Endodermal cell (in vitro differentiated cells): ENCODE measurements at regions not wholly inside any gene's neighbourhood (a gene's known extent, or its start where the extent isn't known, plus 50 kb on each side); places are given as distances from the start of the nearest gene placed in this dataset.

Experiments
- DNase-seq: peaks from one replicate; pipeline ENCODE4 v3.0.0-alpha.2; 2017
- H3K27ac ChIP-seq: 2 replicates; pipeline ENCODE4 v1.5.1; 2013; ENCODE audit warnings: mild to moderate bottlenecking, low read depth, low read length, moderate library complexity
- H3K27me3 ChIP-seq: 2 replicates; pipeline ENCODE4 v1.6.1; 2013; ENCODE audit warnings: mild to moderate bottlenecking, low read length, moderate library complexity; ENCODE audit not compliant: insufficient read depth, control insufficient read depth, poor library complexity, severe bottlenecking
- H3K36me3 ChIP-seq: 2 replicates; pipeline ENCODE4 v1.7.0; 2013; ENCODE audit warnings: mild to moderate bottlenecking, low read length, moderate library complexity; ENCODE audit not compliant: control insufficient read depth, insufficient read depth
- H3K4me1 ChIP-seq: one replicate; pipeline ENCODE4 v1.7.0; 2013; ENCODE audit warnings: low read length; ENCODE audit not compliant: control insufficient read depth, insufficient read depth
- H3K4me3 ChIP-seq: 2 replicates; pipeline ENCODE4 v1.5.1; 2013; ENCODE audit warnings: mild to moderate bottlenecking, low read length, moderate library complexity
- H3K9ac ChIP-seq: 2 replicates; pipeline ENCODE4 v1.6.1; 2013; ENCODE audit warnings: mild to moderate bottlenecking, low read length, moderate library complexity; ENCODE audit not compliant: poor library complexity, severe bottlenecking; ENCODE audit errors: extremely low read depth
- H3K9me3 ChIP-seq: 2 replicates; pipeline ENCODE4 v1.6.1; 2013; ENCODE audit warnings: mild to moderate bottlenecking, low read length, moderate library complexity; ENCODE audit not compliant: control insufficient read depth
- H3K27ac Mint-ChIP-seq: 2 replicates; pipeline ENCODE4 v1.8.0; 2020; ENCODE audit warnings: mixed read lengths
- H3K27me3 Mint-ChIP-seq: 2 replicates; pipeline ENCODE4 v1.8.0; 2021; ENCODE audit warnings: mild to moderate bottlenecking, mixed read lengths; ENCODE audit not compliant: insufficient read depth
- H3K36me3 Mint-ChIP-seq: 2 replicates; pipeline ENCODE4 v1.8.0; 2020; ENCODE audit warnings: low read depth, mixed read lengths
- H3K4me1 Mint-ChIP-seq: 2 replicates; pipeline ENCODE4 v1.8.0; 2020; ENCODE audit warnings: mixed read lengths
- H3K4me3 Mint-ChIP-seq: 2 replicates; pipeline ENCODE4 v1.8.0; 2020; ENCODE audit warnings: mild to moderate bottlenecking, moderate library complexity, mixed read lengths
- H3K9me3 Mint-ChIP-seq: 2 replicates; pipeline ENCODE4 v1.8.0; 2020; ENCODE audit warnings: mild to moderate bottlenecking, mixed read lengths
- WGBS, 2 experiments: methylation state at CpG; one replicate each; pipeline versions ENCODE4 v1.1.5 to v1.1.7; 2013; ENCODE audit warnings: missing lambda C conversion rate in 2 of 2, mixed read lengths in 1 of 2; ENCODE audit not compliant: insufficient coverage in 1 of 2, insufficient read length in 1 of 2; 5-methylcytosine and 5-hydroxymethylcytosine counted together
- TF ChIP-seq, protein P1 (sequence below): fragments of 200-600 bp; sonication (generic); conservative IDR thresholded peaks from 2 replicates; pipeline ENCODE4 v1.5.0; 2021; ENCODE audit warnings: antibody characterized with exemption, mild to moderate bottlenecking

GRCh38 chr14:45998554-45998953, 653.0 kb downstream of the RPL10L start:
- Mint-ChIP-seq H3K27me3 (no peaks in the 10 kb centered on the region), H3K9me3 (no peaks in the 10 kb centered on the region), H3K36me3 (no peaks in the 10 kb centered on the region), H3K4me1 (no peaks in the 10 kb centered on the region), H3K4me3 (no peak overlapping the region), H3K27ac (no peak overlapping the region)
- TF ChIP-seq, protein P1, sequence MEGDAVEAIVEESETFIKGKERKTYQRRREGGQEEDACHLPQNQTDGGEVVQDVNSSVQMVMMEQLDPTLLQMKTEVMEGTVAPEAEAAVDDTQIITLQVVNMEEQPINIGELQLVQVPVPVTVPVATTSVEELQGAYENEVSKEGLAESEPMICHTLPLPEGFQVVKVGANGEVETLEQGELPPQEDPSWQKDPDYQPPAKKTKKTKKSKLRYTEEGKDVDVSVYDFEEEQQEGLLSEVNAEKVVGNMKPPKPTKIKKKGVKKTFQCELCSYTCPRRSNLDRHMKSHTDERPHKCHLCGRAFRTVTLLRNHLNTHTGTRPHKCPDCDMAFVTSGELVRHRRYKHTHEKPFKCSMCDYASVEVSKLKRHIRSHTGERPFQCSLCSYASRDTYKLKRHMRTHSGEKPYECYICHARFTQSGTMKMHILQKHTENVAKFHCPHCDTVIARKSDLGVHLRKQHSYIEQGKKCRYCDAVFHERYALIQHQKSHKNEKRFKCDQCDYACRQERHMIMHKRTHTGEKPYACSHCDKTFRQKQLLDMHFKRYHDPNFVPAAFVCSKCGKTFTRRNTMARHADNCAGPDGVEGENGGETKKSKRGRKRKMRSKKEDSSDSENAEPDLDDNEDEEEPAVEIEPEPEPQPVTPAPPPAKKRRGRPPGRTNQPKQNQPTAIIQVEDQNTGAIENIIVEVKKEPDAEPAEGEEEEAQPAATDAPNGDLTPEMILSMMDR = no peak
- WGBS, 2 experiments = 91 to 100% methylated on average over 2 of the region's 2 CpGs
- no peak overlapping the region for H3K9ac ChIP-seq
- no peaks in the 10 kb centered on the region for H3K9me3 ChIP-seq
- no peaks in the 10 kb centered on the region for H3K4me1 ChIP-seq
- H3K27ac ChIP-seq = no peak overlapping the region
- no peak for DNase-seq
- no peak overlapping the region for H3K4me3 ChIP-seq
- no peaks in the 10 kb centered on the region for H3K27me3 ChIP-seq
- no peaks in the 10 kb centered on the region for H3K36me3 ChIP-seq

DNA sequence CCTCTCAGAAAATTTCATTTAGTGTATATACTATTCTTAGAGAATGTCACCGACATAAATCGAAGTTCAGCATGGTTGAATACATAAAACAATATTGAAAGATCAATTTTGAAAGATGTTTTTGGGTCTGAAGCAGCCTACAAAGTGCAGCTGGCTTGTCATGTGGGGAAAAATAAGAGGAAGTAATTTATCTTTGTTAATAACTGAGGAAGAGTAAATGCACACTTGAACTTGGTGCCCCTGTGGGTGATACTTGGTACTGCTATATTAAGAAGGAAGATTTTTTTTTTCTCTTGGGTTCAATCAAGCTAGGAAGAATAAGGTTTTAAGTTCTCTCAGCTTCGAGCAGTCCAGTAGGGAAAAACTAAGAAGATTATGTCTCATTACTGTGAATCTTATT, 661.3 kb downstream of the RPL10L start:
- H3K27me3 ChIP-seq = no peaks in the 10 kb centered on the region
- H3K36me3 Mint-ChIP-seq = no peaks in the 10 kb centered on the region
- H3K4me3 Mint-ChIP-seq = no peak overlapping the region
- H3K27ac Mint-ChIP-seq = no peak overlapping the region
- H3K4me1 ChIP-seq = no peaks in the 10 kb centered on the region
- no peak overlapping the region for H3K27ac ChIP-seq
- no peaks in the 10 kb centered on the region for H3K27me3 Mint-ChIP-seq
- DNase-seq = no peak
- no peaks in the 10 kb centered on the region for H3K9me3 ChIP-seq
- H3K4me1 Mint-ChIP-seq = no peaks in the 10 kb centered on the region
- no peaks in the 10 kb centered on the region for H3K9me3 Mint-ChIP-seq
- no peak overlapping the region for H3K9ac ChIP-seq
- H3K4me3 ChIP-seq = no peak overlapping the region
- 89% methylated on average over 3 of the region's 3 CpGs; no CpG with 5 or more reads in 1 of the 2 experiments for WGBS, 2 experiments
- TF ChIP-seq, protein P1 = peak; percentile 72
- H3K36me3 ChIP-seq = no peaks in the 10 kb centered on the region

- Histone ChIP-seq H3K4me3 (no peak overlapping the region), H3K4me1 (no peaks in the 10 kb centered on the region), H3K36me3 (no peaks in the 10 kb centered on the region), H3K27me3 (no peaks in the 10 kb centered on the region), H3K9ac (no peak overlapping the region), H3K27ac (no peak overlapping the region), H3K9me3 (no peaks in the 10 kb centered on the region)
- Mint-ChIP-seq H3K4me1 (no peaks in the 10 kb centered on the region), H3K9me3 (no peaks in the 10 kb centered on the region), H3K36me3 (no peaks in the 10 kb centered on the region), H3K27ac (no peak overlapping the region), H3K27me3 (no peaks in the 10 kb centered on the region), H3K4me3 (no peak overlapping the region)
- no peak for DNase-seq
- 95 to 100% methylated on average over 1 of the region's 2 CpGs for WGBS, 2 experiments
- TF ChIP-seq, protein P1 = no peak
Observed at GRCh38 chr14:45976001-45976400, 675.6 kb downstream of the RPL10L start.
